AG04449 (cell line): ENCODE measurements at regions not wholly inside any gene's neighbourhood (a gene's known extent, or its start where the extent isn't known, plus 50 kb on each side); places are given as distances from the start of the nearest gene placed in this dataset.
A peak's percentile ranks its signal among the peaks of the same experiment; 100 is the strongest.

Source experiments
- CTCF ChIA-PET: fragments of 350-600 bp; formaldehyde crosslinking; extraction: SDS; loops from one replicate; lab custom pipeline; 2021; ENCODE audit warnings: antibody characterized with exemption; lab: Yijun Ruan, JAX
- POLR2A ChIA-PET: fragments of 400-600, 350-600 bp; formaldehyde crosslinking; extraction: SDS; loops from one replicate; lab custom pipeline; 2020; ENCODE audit warnings: antibody characterized with exemption, inconsistent platforms; lab: Yijun Ruan, JAX
- DNase-seq: peaks from one replicate; pipeline ENCODE4 v3.0.0-alpha.2; 2010; ENCODE audit warnings: low read depth, low spot score
- H3K4me3 ChIP-seq: 2 replicates; pipeline ENCODE4 v1.5.1; 2011; ENCODE audit warnings: low read depth, mild to moderate bottlenecking, control low read depth, low read length
- TF ChIP-seq, protein P1 (sequence below): IDR thresholded peaks from one replicate; pipeline ENCODE4 v1.5.1; 2011; ENCODE audit warnings: mild to moderate bottlenecking, moderate library complexity, low read length, control low read depth, inconsistent platforms; ENCODE audit not compliant: insufficient read depth; ENCODE audit errors: missing control alignments

DNA sequence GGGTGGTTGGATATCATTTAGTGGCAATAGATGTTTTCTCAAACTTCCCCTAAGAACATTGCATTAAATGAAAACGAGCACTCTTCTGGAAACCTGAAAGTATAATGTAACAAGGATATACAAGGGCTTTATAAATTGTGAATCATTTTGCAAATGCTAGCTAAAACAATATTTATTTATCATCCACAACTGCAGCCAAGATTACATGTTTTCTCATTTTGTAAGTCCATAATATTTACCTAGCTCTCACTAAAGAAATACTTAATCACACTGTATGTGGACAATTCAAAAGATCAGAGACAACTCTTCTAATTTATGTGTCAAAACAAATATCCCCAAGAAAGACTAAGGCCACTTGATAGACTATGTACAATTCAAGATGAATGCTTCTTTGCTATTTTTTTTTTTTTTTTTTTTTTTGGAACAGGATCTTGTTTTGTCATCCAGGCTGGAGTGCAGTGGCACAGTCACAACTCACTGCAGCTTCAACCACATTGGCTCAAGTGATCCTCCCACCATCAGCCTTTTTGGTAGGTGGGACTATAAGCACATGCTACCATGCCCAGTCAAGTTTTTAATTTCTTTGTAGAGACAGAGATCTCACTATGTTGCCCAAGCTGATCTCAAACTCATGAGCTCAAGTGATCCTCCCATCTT, 427.7 kb upstream of the THBS1 start:
- DNase-seq = no peak
- TF ChIP-seq, protein P1, sequence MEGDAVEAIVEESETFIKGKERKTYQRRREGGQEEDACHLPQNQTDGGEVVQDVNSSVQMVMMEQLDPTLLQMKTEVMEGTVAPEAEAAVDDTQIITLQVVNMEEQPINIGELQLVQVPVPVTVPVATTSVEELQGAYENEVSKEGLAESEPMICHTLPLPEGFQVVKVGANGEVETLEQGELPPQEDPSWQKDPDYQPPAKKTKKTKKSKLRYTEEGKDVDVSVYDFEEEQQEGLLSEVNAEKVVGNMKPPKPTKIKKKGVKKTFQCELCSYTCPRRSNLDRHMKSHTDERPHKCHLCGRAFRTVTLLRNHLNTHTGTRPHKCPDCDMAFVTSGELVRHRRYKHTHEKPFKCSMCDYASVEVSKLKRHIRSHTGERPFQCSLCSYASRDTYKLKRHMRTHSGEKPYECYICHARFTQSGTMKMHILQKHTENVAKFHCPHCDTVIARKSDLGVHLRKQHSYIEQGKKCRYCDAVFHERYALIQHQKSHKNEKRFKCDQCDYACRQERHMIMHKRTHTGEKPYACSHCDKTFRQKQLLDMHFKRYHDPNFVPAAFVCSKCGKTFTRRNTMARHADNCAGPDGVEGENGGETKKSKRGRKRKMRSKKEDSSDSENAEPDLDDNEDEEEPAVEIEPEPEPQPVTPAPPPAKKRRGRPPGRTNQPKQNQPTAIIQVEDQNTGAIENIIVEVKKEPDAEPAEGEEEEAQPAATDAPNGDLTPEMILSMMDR = no peak
- CTCF ChIA-PET = interaction anchor here (1.1 kb wide), 1 partner anchor 10 kb away, joined by 3 read pairs; no protein-coding TSS in a partner anchor
- POLR2A ChIA-PET = interaction anchor here (1.5 kb wide), 1 partner anchor 427 kb away, joined by 4 read pairs; the partner anchor contains the start of gene THBS1
- no peak overlapping the region for H3K4me3 ChIP-seq

DNA sequence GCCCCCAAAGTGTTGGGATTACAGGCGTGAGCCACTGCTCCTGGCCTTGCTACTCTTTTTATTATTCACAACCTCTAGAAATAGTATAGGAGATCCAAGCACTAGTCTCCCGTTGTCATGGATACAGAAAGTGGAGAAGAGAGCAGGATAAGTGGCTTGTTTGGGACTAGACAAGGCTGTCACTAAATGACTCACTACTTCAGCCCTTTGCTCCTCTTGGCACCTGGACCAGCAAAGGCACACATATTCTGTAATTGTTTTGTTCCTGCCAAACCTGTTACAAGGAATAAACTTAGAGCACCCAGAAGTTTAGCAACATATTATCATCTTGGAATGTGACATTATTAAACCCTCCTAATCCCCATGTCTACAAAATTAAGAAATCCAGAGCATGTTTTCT, 427.2 kb upstream of the THBS1 start:
- H3K4me3 ChIP-seq = no peak overlapping the region
- ChIA-PET CTCF (interaction anchor here (0.9 to 1.1 kb wide), 2 partner anchors 11 to 12 kb away, joined by 3 read pairs; no protein-coding TSS in a partner anchor), POLR2A (interaction anchor here (1.5 kb wide), 1 partner anchor 427 kb away, joined by 4 read pairs; the partner anchor contains the start of gene THBS1)
- TF ChIP-seq, protein P1 = no peak
- no peak for DNase-seq

DNA sequence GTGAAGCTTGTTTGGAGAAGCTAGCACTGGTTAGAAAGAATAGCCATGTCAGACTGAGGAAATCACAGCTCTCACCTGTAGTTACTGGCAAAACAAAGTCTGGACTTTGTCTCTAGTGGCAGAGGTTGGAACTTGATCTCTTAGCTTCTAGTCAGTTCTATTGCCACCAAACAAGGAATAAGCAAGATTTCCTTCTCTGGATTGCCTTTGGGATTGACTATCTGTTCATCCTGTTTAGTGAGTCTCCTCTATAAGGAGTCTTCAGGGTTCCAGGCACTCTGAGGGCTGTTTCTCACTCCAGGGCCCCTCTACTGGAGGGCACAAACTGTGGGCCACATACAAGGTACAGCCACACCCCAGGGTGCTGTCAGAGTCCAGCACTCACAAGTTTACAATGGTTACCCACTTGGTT, 426.6 kb upstream of the THBS1 start:
- H3K4me3 ChIP-seq = no peak overlapping the region
- CTCF ChIA-PET = interaction anchor here (0.9 to 1.1 kb wide), 3 partner anchors 11 to 20 kb away, joined by 3 read pairs; no protein-coding TSS in a partner anchor
- TF ChIP-seq, protein P1 = peak; percentile 4
- DNase-seq = no peak
- POLR2A ChIA-PET = no interaction called here

DNA sequence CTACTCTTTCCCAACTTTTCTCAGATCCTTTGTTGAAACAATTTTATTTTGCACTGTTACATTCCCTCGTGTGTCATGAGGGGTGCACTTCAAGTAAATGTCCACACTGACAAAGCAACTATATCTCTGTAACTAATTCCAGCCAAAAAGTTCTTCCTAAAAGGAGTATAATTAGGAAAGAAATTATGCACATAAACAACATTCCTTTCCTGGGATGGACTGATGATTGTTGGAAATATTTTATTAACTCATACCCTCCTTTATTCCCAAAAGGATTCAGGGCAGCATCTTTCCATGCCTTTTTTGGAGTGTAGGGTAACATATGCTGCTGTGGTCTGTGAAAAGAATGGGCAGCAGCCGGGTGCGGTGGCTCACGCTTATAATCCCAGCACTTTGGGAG, 426.1 kb upstream of the THBS1 start:
- ChIA-PET POLR2A (no interaction called here), CTCF (interaction anchor here (0.9 to 2.1 kb wide), 4 partner anchors 13 to 447 kb away, joined by 3 to 6 read pairs (median 3); no protein-coding TSS in a partner anchor)
- TF ChIP-seq, protein P1 = no peak
- no peak overlapping the region for H3K4me3 ChIP-seq
- no peak for DNase-seq

DNA sequence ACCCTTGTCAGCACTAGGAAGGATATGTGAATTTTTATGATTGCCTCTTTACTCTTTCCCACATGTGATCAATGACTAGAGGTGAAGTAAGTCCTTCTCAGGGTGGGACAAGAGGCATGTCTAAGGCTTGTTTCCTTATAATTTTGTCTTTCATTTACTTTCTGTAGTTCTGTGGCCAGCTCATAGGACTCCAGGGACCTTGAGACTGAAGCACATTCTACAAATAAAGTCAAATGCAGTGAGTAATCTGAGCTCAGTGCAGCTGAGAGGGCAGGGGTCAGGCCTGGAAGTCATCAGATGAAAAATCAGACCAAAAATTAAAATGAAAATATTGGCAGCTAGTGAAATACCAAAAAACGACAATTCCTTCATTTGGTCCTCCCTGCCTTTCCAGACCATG, 424.7 kb upstream of the THBS1 start:
- no peak for DNase-seq
- POLR2A ChIA-PET = interaction anchor here (1.1 kb wide), 1 partner anchor 425 kb away, joined by 3 read pairs; the partner anchor contains the start of gene THBS1
- no peak overlapping the region for H3K4me3 ChIP-seq
- TF ChIP-seq, protein P1 = no peak
- CTCF ChIA-PET = interaction anchor here (0.6 to 2.1 kb wide), 4 partner anchors 15 to 530 kb away, joined by 3 to 6 read pairs (median 4); no protein-coding TSS in a partner anchor

DNA sequence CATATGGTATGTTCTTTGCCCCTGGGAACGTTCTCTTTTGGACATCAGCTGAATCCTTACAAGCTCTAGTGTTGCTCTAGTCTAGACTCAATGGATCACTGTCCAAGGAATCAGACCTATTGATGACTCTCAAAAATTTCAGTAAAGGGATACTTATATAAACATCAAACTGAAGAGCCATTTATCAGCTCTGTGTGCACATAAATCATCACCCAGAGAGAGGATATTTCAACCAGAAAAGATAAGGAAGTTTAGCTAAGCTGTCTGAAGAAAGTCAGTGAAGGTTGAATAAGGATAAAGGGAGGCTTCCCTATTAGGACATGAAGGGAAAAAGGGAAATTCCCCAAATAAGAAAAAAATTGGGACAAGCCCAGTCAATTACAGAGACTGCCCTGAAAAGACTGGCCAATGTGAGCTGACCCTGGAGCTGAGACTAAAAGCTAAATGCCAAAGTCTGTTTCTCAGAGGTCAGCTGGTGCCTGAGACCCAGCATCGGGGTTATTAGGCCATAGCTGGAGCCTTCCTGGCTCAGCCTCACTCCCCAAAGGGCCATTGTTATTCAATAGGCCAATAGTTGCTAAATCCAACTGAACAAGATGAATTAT, 424.1 kb upstream of the THBS1 start:
- CTCF ChIA-PET = interaction anchor here (0.6 to 2.1 kb wide), 5 partner anchors 13 to 529 kb away, joined by 3 to 7 read pairs (median 4); no protein-coding TSS in a partner anchor
- no peak for DNase-seq
- POLR2A ChIA-PET = interaction anchor here (1.3 to 1.4 kb wide), 2 partner anchors 424 to 426 kb away, joined by 6 read pairs; partner anchors contain the start of gene THBS1
- H3K4me3 ChIP-seq = no peak overlapping the region
- TF ChIP-seq, protein P1 = no peak
